Endothelial cell of umbilical vein (primary cell): ENCODE measurements at regions not wholly inside any gene's neighbourhood (a gene's known extent, or its start where the extent isn't known, plus 50 kb on each side); places are given as distances from the start of the nearest gene placed in this dataset.

ENCODE experiments used
- CTCF ChIP-seq, 2 donors: IDR thresholded peaks; 1 replicate in 1 of 2; 2 replicates in 1 of 2; pipeline ENCODE4 v1.5.1; 2011; ENCODE audit warnings: low read length in 2 of 2, mild to moderate bottlenecking in 2 of 2, moderate library complexity in 2 of 2, control low read depth in 1 of 2, inconsistent platforms in 1 of 2, low read depth in 1 of 2; ENCODE audit not compliant: insufficient read depth in 1 of 2; ENCODE audit errors: extremely low read depth in 1 of 2
- EZH2 ChIP-seq: IDR thresholded peaks from 2 replicates; pipeline ENCODE4 v1.6.1; 2012; ENCODE audit warnings: borderline replicate concordance, low read depth, mild to moderate bottlenecking, moderate library complexity, low read length, inconsistent platforms; ENCODE audit not compliant: severe bottlenecking
- FOS ChIP-seq: IDR thresholded peaks from 2 replicates; pipeline ENCODE4 v1.6.1; 2011; ENCODE audit warnings: mild to moderate bottlenecking, low read length, moderate library complexity, borderline replicate concordance; ENCODE audit not compliant: insufficient read depth
- GATA2 ChIP-seq: IDR thresholded peaks from 2 replicates; pipeline ENCODE4 v1.7.0; 2011; ENCODE audit warnings: low read depth, mild to moderate bottlenecking, moderate library complexity, mixed read lengths, low read length; ENCODE audit not compliant: insufficient read length, insufficient read depth
- JUN ChIP-seq: IDR thresholded peaks from 2 replicates; pipeline ENCODE4 v1.6.1; 2011; ENCODE audit warnings: borderline replicate concordance, low read depth; ENCODE audit not compliant: insufficient read length, insufficient read depth
- MAX ChIP-seq: IDR thresholded peaks from 2 replicates; pipeline ENCODE4 v1.6.1; 2011; ENCODE audit not compliant: insufficient read depth, insufficient read length
- MYC ChIP-seq: IDR thresholded peaks from one replicate; pipeline ENCODE4 v1.6.1; 2011; ENCODE audit warnings: mild to moderate bottlenecking, low read depth, low read length
- POLR2A ChIP-seq: IDR thresholded peaks from 2 replicates; pipeline ENCODE4 v1.6.1; 2012; ENCODE audit warnings: low read depth, mild to moderate bottlenecking, control low read depth, low read length
- POLR2AphosphoS5 ChIP-seq: IDR thresholded peaks from 2 replicates; pipeline ENCODE4 v1.6.1; 2012; ENCODE audit warnings: low read depth, mild to moderate bottlenecking, control low read depth, low read length, moderate library complexity; ENCODE audit not compliant: insufficient read depth

GRCh38 chr2:21203976-21204375 is 80.2 kb downstream of the TDRD15 start:
- no peak for TF ChIP-seq CTCF (IDR thresholded peaks at IDR 0.05; ENCODE audit: extremely low read depth in 1 of 2, insufficient read depth in 1 of 2, low read depth in 1 of 2, low read length in 2 of 2)
- TF ChIP-seq EZH2: no peak
- no peak for TF ChIP-seq POLR2A
- TF ChIP-seq GATA2: no peak
- TF ChIP-seq POLR2AphosphoS5: no peak
- no peak for TF ChIP-seq MYC
- no peak for TF ChIP-seq MAX
- no peak for TF ChIP-seq FOS
- TF ChIP-seq JUN: no peak
